Hepatocyte (in vitro differentiated cells): ENCODE measurements at regions not wholly inside any gene's neighbourhood (a gene's known extent, or its start where the extent isn't known, plus 50 kb on each side); places are given as distances from the start of the nearest gene placed in this dataset.

Source experiments
- DNase-seq: peaks from one replicate; pipeline ENCODE4 v3.0.0-alpha.2; 2016; ENCODE audit warnings: low spot score
- H2AFZ ChIP-seq: fragments of 200-600 bp; sonication (generic); 2 replicates; pipeline ENCODE4 v1.6.0; 2016; ENCODE audit warnings: antibody characterized with exemption, mild to moderate bottlenecking
- H3K27ac ChIP-seq: fragments of 200-600 bp; sonication (generic); 2 replicates; pipeline ENCODE4 v1.5.1; 2016; ENCODE audit warnings: mild to moderate bottlenecking
- H3K27me3 ChIP-seq: fragments of 200-600 bp; sonication (generic); 2 replicates; pipeline ENCODE4 v1.6.1; 2016
- H3K36me3 ChIP-seq: fragments of 200-600 bp; sonication (generic); replicated peaks from 2 replicates; pipeline ENCODE4 v1.5.1; 2016; ENCODE audit warnings: low read depth; ENCODE audit not compliant: insufficient read depth
- H3K4me1 ChIP-seq: fragments of 200-600 bp; sonication (generic); 2 replicates; pipeline ENCODE4 v1.5.1; 2016; ENCODE audit warnings: mild to moderate bottlenecking, moderate library complexity; ENCODE audit not compliant: insufficient read depth
- H3K4me2 ChIP-seq: fragments of 200-600 bp; sonication (generic); 2 replicates; pipeline ENCODE4 v1.6.0; 2016
- H3K4me3 ChIP-seq: fragments of 200-600 bp; sonication (generic); 2 replicates; pipeline ENCODE4 v1.5.1; 2016; ENCODE audit warnings: mild to moderate bottlenecking
- H3K79me2 ChIP-seq: fragments of 200-600 bp; sonication (generic); 2 replicates; pipeline ENCODE4 v1.6.0; 2017; ENCODE audit warnings: mild to moderate bottlenecking
- H3K9me2 ChIP-seq: fragments of 200-600 bp; sonication (generic); replicated peaks from 2 replicates; pipeline ENCODE4 v1.6.0; 2017; ENCODE audit warnings: mild to moderate bottlenecking; ENCODE audit not compliant: insufficient read depth
- H3K9me3 ChIP-seq: fragments of 200-600 bp; sonication (generic); 2 replicates; pipeline ENCODE4 v1.5.1; 2016; ENCODE audit warnings: low read depth, mild to moderate bottlenecking
- H4K20me1 ChIP-seq: fragments of 200-600 bp; sonication (generic); 2 replicates; pipeline ENCODE4 v1.6.0; 2016; ENCODE audit warnings: mild to moderate bottlenecking; ENCODE audit not compliant: insufficient read depth, poor library complexity, severe bottlenecking
- EZH2 ChIP-seq: fragments of 200-600 bp; sonication (generic); IDR thresholded peaks from 2 replicates; pipeline ENCODE4 v1.6.1; 2016; ENCODE audit warnings: antibody characterized with exemption, mild to moderate bottlenecking, borderline replicate concordance
- EZH2phosphoT487 ChIP-seq: fragments of 200-600 bp; sonication (generic); IDR thresholded peaks from one replicate; pipeline ENCODE4 v1.6.1; 2018; ENCODE audit warnings: antibody characterized with exemption, mild to moderate bottlenecking, low read depth, moderate library complexity; ENCODE audit not compliant: unreplicated experiment, severe bottlenecking
- WGBS: methylation state at CpG from one replicate; pipeline ENCODE4 v1.1.6; 2016; ENCODE audit warnings: low lambda C conversion rate; ENCODE audit errors: missing lambda C conversion rate; 5-methylcytosine and 5-hydroxymethylcytosine counted together
- TF ChIP-seq, protein P1 (sequence below): fragments of 200-600 bp; sonication (generic); IDR thresholded peaks from 2 replicates; pipeline ENCODE4 v1.5.1; 2016; ENCODE audit warnings: antibody characterized with exemption, mild to moderate bottlenecking; ENCODE audit not compliant: poor library complexity

DNA sequence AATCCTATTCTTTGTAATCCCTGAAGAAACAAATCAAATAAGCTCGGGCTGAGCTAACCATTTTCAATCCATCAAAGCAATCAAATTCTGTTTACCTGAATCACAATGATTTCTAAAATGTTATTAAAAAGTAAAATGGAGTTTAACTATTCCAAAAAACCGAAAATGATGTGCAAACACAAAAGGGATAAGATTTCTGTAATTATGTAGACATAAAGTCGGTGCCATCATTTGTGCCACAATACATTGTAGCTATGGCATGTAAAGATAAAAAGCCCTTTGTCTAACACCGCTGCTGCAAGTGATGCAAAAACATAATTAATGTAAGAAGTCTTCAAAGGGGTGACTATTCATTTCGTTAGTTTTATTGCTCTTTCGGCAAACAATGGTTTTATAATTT, 125.1 kb upstream of the FAM204A start:
- Histone ChIP-seq H3K36me3 (no peaks in the 10 kb centered on the region), H3K4me2 (no peak overlapping the region), H3K9me3 (no peaks in the 10 kb centered on the region), H3K4me3 (no peak overlapping the region), H3K79me2 (no peaks in the 10 kb centered on the region), H3K27ac (no peak overlapping the region), H2AFZ (no peak overlapping the region), H3K27me3 (peaks cover 16% of the 10 kb centered on the region), H3K9me2 (no peaks in the 10 kb centered on the region), H3K4me1 (no peaks in the 10 kb centered on the region), H4K20me1 (no peaks in the 10 kb centered on the region)
- DNase-seq: no peak
- 68% methylated on average over 6 of the region's 6 CpGs for WGBS
- TF ChIP-seq EZH2phosphoT487: no peak
- no peak for TF ChIP-seq EZH2
- TF ChIP-seq, protein P1, sequence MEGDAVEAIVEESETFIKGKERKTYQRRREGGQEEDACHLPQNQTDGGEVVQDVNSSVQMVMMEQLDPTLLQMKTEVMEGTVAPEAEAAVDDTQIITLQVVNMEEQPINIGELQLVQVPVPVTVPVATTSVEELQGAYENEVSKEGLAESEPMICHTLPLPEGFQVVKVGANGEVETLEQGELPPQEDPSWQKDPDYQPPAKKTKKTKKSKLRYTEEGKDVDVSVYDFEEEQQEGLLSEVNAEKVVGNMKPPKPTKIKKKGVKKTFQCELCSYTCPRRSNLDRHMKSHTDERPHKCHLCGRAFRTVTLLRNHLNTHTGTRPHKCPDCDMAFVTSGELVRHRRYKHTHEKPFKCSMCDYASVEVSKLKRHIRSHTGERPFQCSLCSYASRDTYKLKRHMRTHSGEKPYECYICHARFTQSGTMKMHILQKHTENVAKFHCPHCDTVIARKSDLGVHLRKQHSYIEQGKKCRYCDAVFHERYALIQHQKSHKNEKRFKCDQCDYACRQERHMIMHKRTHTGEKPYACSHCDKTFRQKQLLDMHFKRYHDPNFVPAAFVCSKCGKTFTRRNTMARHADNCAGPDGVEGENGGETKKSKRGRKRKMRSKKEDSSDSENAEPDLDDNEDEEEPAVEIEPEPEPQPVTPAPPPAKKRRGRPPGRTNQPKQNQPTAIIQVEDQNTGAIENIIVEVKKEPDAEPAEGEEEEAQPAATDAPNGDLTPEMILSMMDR: no peak

DNA sequence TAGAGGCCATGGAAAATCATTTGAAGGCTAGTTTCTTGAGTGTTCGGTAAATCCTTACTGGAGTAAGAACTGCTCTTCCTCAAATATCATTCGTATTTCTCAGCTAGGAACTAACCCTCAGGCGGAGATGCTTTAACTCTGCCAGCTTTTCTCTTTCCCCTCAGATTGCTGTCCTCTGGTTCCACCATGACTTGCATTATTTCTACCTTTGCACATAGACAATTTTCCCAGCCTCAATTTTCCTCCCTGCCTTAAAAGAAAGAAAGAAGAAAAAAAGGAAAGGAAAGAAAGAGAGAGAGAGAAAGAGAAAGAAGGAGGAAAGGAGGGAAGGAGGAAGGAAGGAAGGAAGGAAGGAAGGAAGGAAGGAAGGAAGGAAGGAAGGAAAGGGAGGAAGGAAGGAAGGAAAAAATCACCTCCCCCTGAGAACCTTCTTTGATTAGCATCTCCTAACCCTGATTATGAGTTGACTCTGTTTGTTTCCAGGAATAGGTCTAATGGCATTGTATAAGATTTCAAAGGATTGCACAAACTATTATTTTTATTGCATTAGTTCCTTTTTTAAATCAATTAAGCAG, 123.3 kb upstream of the FAM204A start:
- Histone ChIP-seq H3K4me3 (no peak overlapping the region), H2AFZ (no peak overlapping the region), H3K9me2 (no peaks in the 10 kb centered on the region), H3K27me3 (peaks cover 16% of the 10 kb centered on the region), H3K4me2 (no peak overlapping the region), H3K4me1 (no peaks in the 10 kb centered on the region), H4K20me1 (no peaks in the 10 kb centered on the region), H3K36me3 (no peaks in the 10 kb centered on the region), H3K27ac (no peak overlapping the region), H3K79me2 (no peaks in the 10 kb centered on the region), H3K9me3 (no peaks in the 10 kb centered on the region)
- TF ChIP-seq EZH2phosphoT487: no peak
- TF ChIP-seq EZH2: no peak
- TF ChIP-seq, protein P1: no peak
- no peak for DNase-seq
- 86% methylated on average over 3 of the region's 3 CpGs for WGBS

DNA sequence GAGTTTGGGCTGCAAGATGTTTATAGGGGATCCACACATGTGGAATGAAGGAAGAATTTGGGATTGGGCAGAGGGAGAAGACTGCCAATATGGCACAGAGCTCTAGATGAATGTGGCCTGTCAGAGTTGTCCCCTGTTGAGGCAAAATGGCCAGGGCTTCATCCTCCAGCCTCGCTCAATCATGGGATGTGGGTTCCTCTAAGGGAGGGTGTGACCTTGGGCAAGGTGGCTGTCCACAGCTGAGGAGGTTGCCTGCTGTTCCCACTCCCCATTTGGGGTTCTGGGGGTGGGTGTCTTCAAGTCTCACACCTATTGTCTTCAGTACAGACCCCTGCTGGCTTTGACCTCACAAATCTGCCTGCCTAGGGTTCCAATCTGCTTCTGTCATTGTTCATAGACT, 121.6 kb upstream of the FAM204A start:
- no peak for DNase-seq
- TF ChIP-seq, protein P1: no peak
- TF ChIP-seq EZH2phosphoT487: no peak
- TF ChIP-seq EZH2: no peak
- H3K4me1 ChIP-seq: no peaks in the 10 kb centered on the region
- no peaks in the 10 kb centered on the region for H4K20me1 ChIP-seq
- H3K9me3 ChIP-seq: no peaks in the 10 kb centered on the region
- H3K4me3 ChIP-seq: no peak overlapping the region
- no peaks in the 10 kb centered on the region for H3K9me2 ChIP-seq
- H2AFZ ChIP-seq: no peak overlapping the region
- WGBS: 89% methylated on average over 1 of the region's 1 CpG
- H3K79me2 ChIP-seq: no peaks in the 10 kb centered on the region
- no peak overlapping the region for H3K4me2 ChIP-seq
- no peak overlapping the region for H3K27ac ChIP-seq
- H3K27me3 ChIP-seq: peaks cover 16% of the 10 kb centered on the region
- no peaks in the 10 kb centered on the region for H3K36me3 ChIP-seq

DNA sequence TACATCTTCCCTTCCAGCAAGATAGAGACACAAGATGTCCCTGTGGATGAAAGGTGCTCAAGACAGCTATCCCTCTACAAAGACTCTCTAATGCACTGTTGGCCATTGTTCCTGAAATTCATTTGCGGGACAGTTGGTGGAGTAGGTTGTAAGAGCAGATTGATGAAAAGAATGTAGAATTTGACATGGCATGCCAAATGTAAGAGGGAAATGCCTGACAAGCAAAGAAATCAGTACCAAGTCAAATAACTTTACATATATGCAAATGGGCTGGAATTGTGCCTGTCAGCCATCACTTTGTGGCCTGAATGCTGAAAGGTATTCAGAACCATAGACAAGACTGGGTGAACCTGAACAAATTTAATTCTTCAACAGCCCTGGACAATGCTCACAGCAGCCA, 120.3 kb upstream of the FAM204A start:
- no peaks in the 10 kb centered on the region for H3K9me3 ChIP-seq
- no peaks in the 10 kb centered on the region for H4K20me1 ChIP-seq
- H2AFZ ChIP-seq: no peak overlapping the region
- H3K4me2 ChIP-seq: no peak overlapping the region
- TF ChIP-seq EZH2 (no peak), EZH2phosphoT487 (no peak)
- TF ChIP-seq, protein P1: no peak
- H3K36me3 ChIP-seq: no peaks in the 10 kb centered on the region
- no peaks in the 10 kb centered on the region for H3K79me2 ChIP-seq
- H3K9me2 ChIP-seq: no peaks in the 10 kb centered on the region
- peaks cover 7% of the 10 kb centered on the region for H3K27me3 ChIP-seq
- no peak overlapping the region for H3K4me3 ChIP-seq
- H3K27ac ChIP-seq: no peak overlapping the region
- 92% methylated on average over 1 of the region's 1 CpG for WGBS
- H3K4me1 ChIP-seq: no peaks in the 10 kb centered on the region
- no peak for DNase-seq
